Stimulated activated naive CD8-positive, alpha-beta T cell treated with anti-CD3 and anti-CD28 coated beads, Interleukin-15, Interleukin-2, amounts not matched to agents 100 ng/mL and 50 ng/mL, for 24 hours (primary cell): ENCODE measurements at regions not wholly inside any gene's neighbourhood (a gene's known extent, or its start where the extent isn't known, plus 50 kb on each side); places are given as distances from the start of the nearest gene placed in this dataset.
"Not testable (repeated sequence)": the region's sequence is repeated elsewhere in the genome, so short reads cannot be mapped to it uniquely, and the experiment has no call there.

Source experiments
- H3K27ac Mint-ChIP-seq: one replicate; pipeline ENCODE4 v1.8.0; 2021; ENCODE audit warnings: mild to moderate bottlenecking, mixed read lengths
- H3K27me3 Mint-ChIP-seq: one replicate; pipeline ENCODE4 v1.8.0; 2021; ENCODE audit warnings: mixed read lengths
- H3K36me3 Mint-ChIP-seq: one replicate; pipeline ENCODE4 v1.8.0; 2021; ENCODE audit warnings: low read depth, mixed read lengths
- H3K4me1 Mint-ChIP-seq: one replicate; pipeline ENCODE4 v1.8.0; 2021; ENCODE audit warnings: low read depth, mixed read lengths
- H3K4me3 Mint-ChIP-seq: one replicate; pipeline ENCODE4 v1.8.0; 2021; ENCODE audit warnings: mild to moderate bottlenecking, mixed read lengths
- H3K9me3 Mint-ChIP-seq: one replicate; pipeline ENCODE4 v1.8.0; 2021; ENCODE audit warnings: mixed read lengths

DNA sequence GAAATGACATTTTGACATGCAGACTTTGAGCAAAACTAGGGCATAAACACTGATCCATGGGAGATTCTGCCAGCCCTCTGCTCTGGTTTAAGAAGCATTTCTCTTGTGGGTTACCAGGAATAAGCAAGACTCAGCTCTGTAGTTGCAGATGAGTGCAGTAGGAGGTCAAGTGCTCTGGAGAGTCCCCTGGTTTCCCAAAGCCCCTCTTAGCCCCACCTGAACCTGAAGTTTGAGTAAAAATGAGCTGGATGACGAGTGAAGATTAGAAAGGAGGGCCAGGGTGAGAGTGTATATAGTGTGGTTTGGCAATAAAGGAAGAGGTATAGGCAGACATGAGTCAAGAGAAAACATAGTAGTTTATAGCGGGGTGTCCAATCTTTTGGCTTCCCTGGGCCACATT lies 220.3 kb downstream of the ARL4A start:
- Mint-ChIP-seq H3K27ac (no peak overlapping the region), H3K27me3 (no peaks in the 10 kb centered on the region), H3K4me1 (no peaks in the 10 kb centered on the region), H3K36me3 (no peaks in the 10 kb centered on the region), H3K9me3 (no peaks in the 10 kb centered on the region), H3K4me3 (no peak overlapping the region)

DNA sequence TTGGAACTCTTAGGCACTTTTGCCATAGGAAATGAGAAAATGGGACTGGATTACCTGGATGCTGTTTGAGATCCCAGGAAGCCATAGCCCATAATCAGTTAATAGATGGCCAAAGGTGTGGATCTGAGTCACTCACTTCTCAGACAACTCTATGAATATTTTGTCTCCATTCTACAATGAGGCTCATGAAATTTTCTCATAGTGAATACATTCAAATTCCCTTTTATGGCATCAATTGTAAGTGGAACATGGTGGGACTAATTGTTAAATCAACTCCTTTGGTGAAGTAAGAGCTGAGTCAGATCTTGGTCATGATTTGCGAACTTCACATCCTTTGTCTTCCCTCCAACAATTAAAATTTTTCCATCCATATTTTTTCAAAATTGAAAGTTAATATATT lies 222.1 kb downstream of the ARL4A start:
- H3K27me3 Mint-ChIP-seq = no peaks in the 10 kb centered on the region
- no peaks in the 10 kb centered on the region for H3K36me3 Mint-ChIP-seq
- H3K4me1 Mint-ChIP-seq = no peaks in the 10 kb centered on the region
- H3K27ac Mint-ChIP-seq = no peak overlapping the region
- no peaks in the 10 kb centered on the region for H3K9me3 Mint-ChIP-seq
- no peak overlapping the region for H3K4me3 Mint-ChIP-seq

DNA sequence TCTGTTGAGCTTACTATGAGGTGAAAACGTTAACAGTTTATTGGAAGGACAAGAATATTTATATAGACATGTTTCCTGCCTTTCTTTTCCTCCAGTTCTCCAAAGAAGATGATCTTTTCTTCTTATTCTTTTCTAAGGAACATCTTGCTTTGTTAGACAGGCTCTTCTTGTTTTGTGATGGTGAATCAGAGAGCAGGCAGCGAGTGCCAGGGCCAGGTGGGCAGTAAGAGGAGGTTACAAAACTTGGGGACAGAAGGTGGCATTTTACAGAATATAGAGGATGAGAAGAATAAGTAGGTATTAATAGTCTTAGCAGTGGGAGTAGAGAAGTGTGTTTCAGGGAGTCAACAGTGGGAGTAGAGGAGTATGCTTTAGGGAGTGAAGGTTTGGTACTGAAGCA lies 223.6 kb downstream of the ARL4A start:
- H3K27me3 Mint-ChIP-seq = no peaks in the 10 kb centered on the region
- H3K36me3 Mint-ChIP-seq = no peaks in the 10 kb centered on the region
- no peaks in the 10 kb centered on the region for H3K9me3 Mint-ChIP-seq
- H3K4me1 Mint-ChIP-seq = no peaks in the 10 kb centered on the region
- H3K4me3 Mint-ChIP-seq = no peak overlapping the region
- H3K27ac Mint-ChIP-seq = no peak overlapping the region

DNA sequence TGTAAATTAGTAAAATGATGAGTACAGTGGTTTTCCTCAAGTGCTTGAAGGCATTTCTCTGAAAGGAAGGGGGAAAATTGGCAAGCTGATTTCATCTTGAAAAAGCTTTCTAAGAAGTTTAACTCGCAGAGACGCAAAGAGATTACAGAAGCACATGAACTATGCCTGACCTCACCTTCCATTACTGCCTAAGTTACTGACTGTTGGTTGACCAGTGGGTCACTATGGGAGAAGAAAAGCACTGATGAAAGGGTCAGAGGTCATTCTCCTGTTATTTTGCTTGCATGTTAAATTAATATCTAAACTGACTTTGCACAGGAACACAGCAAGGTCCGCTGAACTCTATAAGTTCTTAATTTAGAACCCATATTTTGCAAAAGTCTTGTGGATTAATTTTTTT lies 225.6 kb downstream of the ARL4A start:
- H3K27me3 Mint-ChIP-seq = peaks cover 4% of the 10 kb centered on the region
- H3K36me3 Mint-ChIP-seq = no peaks in the 10 kb centered on the region
- H3K9me3 Mint-ChIP-seq = peaks cover 4% of the 10 kb centered on the region
- H3K4me1 Mint-ChIP-seq = no peaks in the 10 kb centered on the region
- H3K27ac Mint-ChIP-seq = no peak overlapping the region
- no peak overlapping the region for H3K4me3 Mint-ChIP-seq

DNA sequence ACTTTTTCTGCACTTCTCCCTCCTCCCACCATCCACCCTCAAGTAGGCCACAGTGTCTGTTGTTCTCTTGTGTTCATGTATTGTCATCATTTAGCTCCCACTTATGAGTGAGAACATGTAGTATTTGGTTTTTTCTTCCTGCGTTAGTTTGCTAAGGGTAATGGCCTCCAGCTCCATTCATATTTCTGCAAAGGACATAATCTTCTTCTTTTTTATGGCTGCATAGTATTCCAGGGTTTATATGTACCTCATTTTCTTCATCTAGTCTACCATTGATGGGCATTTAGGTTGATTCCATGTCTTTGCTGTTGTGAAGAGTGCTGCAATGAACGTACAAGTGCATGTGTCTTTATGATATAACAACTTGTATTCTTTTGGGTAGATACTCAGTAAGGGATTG lies 230.4 kb downstream of the ARL4A start:
- H3K27ac Mint-ChIP-seq = no peak overlapping the region
- peaks cover 5% of the 10 kb centered on the region for H3K9me3 Mint-ChIP-seq
- peaks cover 15% of the 10 kb centered on the region for H3K27me3 Mint-ChIP-seq
- H3K4me3 Mint-ChIP-seq = no peak overlapping the region
- no peaks in the 10 kb centered on the region for H3K36me3 Mint-ChIP-seq
- H3K4me1 Mint-ChIP-seq = no peaks in the 10 kb centered on the region

DNA sequence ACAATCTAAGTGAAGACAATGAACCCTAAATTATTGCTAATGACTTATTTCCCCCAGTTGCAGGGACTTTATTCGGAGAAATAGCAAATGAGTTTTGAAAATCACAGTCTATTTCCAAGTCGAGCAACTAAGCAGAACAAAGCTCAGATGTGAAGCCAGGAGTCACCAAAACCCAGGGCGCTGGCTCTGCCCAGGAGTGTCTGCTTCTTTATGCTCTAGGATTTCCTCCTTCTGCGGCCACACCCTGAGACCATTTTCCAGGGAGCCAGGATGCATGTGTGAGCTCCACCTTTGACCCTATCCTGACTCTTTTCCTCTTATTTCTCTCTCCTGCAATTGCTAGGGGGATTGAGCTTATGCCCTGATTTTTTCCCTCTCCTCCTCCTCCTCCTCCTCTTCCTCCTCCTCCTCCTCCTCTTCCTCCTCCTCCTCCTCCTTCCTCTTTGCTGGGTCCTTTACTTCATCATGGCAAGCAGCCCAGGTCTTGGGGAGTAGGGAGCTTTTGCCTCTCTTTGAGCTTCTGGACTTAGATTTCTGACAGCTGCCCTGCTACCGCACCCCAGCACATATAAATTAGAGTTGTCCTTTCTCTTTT lies 234.4 kb downstream of the ARL4A start:
- Mint-ChIP-seq H3K27ac (no peak overlapping the region), H3K4me1 (no peaks in the 10 kb centered on the region), H3K27me3 (peaks cover 21% of the 10 kb centered on the region), H3K4me3 (no peak overlapping the region), H3K9me3 (peaks cover 5% of the 10 kb centered on the region), H3K36me3 (no peaks in the 10 kb centered on the region)

DNA sequence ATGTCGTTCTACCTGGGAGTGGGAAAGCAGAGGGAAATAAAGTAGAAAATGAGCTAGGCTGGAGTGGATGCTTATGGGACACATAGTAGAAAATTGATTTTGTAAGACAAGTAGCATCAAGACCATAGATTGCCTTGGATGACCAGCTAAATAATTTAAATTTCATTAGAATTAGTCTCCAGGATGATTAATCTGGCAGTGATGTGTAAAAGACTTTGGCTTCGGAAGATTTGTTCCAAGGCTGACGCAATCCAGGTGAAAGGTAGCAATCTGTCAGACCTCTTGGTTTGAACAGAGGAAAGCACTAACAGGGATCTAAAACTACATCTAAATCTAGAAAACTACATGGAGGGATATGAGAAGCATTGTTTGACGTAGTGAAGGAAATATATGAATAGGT lies 236.5 kb downstream of the ARL4A start:
- no peaks in the 10 kb centered on the region for H3K36me3 Mint-ChIP-seq
- H3K27ac Mint-ChIP-seq = no peak overlapping the region
- H3K4me3 Mint-ChIP-seq = no peak overlapping the region
- no peaks in the 10 kb centered on the region for H3K4me1 Mint-ChIP-seq
- H3K27me3 Mint-ChIP-seq = peaks cover 30% of the 10 kb centered on the region
- H3K9me3 Mint-ChIP-seq = no peaks in the 10 kb centered on the region

DNA sequence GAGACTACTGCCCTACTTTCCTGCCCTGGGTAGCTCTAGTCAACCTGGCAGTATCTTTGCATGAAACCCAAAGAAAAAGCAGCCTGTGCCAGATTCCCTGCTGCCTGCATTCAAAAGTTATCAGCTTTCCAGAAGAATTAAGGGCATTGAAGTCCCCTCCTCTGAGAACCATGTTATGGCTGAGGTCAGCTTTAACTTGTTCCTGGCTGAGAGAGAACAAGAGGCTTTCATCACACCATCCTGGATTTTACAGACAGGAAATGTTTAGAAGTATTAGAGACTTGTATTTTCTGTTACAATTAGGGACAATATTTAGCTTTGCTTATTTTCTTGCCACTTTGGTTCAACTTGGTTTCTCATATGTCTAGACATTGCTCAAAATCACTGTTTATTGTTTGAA lies 238.8 kb downstream of the ARL4A start:
- Mint-ChIP-seq H3K27me3 (peaks cover 30% of the 10 kb centered on the region), H3K9me3 (no peaks in the 10 kb centered on the region), H3K36me3 (no peaks in the 10 kb centered on the region), H3K4me3 (no peak overlapping the region), H3K27ac (no peak overlapping the region), H3K4me1 (no peaks in the 10 kb centered on the region)

DNA sequence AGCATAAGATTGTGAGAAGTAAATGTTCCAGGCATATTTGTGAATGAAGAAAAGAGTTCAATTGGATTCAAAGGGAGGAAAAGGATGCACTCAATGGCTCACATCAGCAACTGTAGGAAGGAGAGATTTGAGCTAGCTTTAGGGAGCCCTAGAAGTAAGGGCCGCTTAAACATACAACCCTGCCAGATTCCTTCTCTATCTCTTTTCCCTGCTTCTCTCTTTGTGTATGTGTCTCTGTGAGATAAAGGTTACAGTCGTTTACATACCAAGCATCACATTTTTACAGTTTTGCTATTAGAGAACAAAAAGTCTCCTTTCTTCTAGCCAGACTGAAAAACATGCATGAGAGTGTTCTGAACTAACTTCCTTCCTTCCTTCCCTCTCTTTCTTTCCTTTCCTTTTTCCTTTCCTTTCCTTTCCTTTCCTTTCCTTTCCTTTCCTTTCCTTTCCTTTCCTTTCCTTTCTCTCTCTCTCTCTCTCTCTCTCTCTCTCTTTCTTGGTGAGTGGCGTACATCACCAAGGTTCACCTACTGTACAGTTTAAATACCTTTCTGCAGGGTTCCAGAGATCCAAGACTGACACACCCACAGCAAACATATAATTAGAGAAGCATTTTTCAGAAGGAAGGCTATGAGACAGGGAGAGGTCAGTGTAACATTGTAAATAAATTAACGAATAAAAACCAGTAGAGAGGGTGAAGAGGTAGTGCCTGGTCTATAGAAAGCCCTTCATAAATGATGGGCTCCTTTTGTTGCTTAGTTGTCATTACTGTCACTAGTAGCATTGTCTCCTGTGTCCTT lies 240.4 kb downstream of the ARL4A start:
- Mint-ChIP-seq H3K36me3 (no peaks in the 10 kb centered on the region), H3K27ac (no peak overlapping the region), H3K4me3 (no peak overlapping the region), H3K27me3 (peaks cover 24% of the 10 kb centered on the region), H3K4me1 (no peaks in the 10 kb centered on the region), H3K9me3 (no peaks in the 10 kb centered on the region)

DNA sequence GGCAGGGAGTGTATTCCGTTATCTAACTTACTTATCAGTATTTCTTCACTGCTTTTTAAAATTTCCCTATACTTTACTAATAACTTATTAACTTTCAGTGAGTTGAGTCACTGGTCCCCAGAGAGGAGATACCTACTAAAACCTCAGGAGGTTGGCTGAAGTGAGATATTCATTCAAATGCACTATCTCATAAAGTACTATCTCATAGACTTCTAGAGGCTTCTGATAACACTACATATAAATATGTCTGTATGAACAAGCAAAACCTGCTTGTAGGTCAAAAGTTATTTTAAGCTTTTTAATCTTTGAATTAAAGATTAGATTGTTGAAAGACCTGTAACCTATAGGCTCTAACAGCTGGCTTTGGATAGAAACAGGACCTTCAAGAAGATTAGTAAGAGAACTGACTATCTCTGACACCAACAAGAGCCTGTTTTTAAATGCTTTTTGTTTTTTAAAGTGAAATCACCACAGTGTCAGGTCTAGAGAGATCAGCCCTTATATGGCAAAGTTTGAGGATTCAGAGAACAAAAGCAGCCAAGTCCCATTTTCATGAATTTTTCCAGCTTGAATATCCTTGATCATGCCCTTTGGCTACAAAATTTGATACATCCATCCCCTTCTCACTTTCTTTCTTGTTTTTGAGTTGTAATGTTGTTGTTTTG lies 242.2 kb downstream of the ARL4A start:
- H3K9me3 Mint-ChIP-seq = no peaks in the 10 kb centered on the region
- no peaks in the 10 kb centered on the region for H3K4me1 Mint-ChIP-seq
- H3K27me3 Mint-ChIP-seq = peaks cover 18% of the 10 kb centered on the region
- no peak overlapping the region for H3K4me3 Mint-ChIP-seq
- no peak overlapping the region for H3K27ac Mint-ChIP-seq
- no peaks in the 10 kb centered on the region for H3K36me3 Mint-ChIP-seq

DNA sequence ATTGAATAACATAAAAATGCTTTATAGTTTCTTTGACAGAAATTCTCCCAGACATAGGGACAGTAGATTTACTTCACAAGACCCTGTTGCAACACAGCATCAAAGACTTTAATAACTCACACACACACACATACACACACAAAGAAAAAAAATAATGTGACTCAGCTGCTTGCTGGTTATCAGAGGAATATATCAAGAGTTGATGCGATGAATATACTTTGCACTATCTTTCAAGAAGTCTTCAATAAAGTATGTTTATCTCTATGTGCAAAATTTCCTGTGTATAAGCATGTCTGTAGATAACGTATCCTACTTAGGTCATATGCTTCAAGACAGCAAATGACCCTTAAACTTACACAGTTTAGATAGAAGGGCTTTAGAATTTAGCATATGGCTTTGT lies 243.1 kb downstream of the ARL4A start:
- Mint-ChIP-seq H3K4me3 (no peak overlapping the region), H3K4me1 (no peaks in the 10 kb centered on the region), H3K27ac (no peak overlapping the region), H3K27me3 (peaks cover 18% of the 10 kb centered on the region), H3K36me3 (no peaks in the 10 kb centered on the region), H3K9me3 (no peaks in the 10 kb centered on the region)

DNA sequence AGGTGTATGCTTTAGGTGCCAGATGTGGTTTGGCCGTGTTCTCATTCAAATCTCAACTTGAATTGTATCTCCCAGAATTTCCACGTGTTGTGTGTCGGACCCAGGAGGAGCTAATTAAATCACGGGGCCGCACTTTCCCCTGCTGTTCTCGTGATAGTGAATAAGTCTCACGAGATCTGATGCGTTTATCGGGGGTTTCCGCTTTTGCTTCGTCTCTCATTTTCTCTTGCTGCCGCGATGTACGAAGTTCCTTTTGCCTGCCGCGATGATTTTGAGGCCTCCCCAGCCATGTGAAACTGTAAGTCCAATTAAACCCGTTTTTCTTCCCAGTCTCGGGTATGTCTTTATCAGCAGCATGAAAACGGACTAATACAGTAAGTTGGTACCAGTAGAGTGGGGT lies 244.0 kb downstream of the ARL4A start:
- not testable (repeated sequence) for H3K4me1 Mint-ChIP-seq, H3K4me3 Mint-ChIP-seq, H3K9me3 Mint-ChIP-seq, H3K36me3 Mint-ChIP-seq, H3K27ac Mint-ChIP-seq
- peaks cover 18% of the 10 kb centered on the region for H3K27me3 Mint-ChIP-seq

DNA sequence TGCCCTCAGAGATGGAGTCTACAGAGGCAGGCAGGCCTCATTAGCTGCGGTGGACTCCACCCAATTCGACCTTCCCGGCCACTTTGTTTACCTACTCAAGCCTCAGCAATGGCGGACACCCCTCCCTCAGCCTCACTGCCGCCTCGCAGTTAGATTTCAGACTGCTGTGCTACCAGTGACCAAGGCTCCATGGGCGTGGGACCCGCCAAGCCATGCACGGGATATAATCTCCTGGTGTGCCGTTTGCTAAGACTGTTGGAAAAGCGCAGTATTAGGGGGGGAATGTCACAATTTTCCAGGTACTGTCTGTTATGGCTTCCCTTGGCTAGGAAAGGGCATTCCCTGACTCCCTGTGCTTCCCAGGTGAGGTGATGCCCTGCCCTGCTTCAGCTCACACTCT lies 252.3 kb downstream of the ARL4A start:
- H3K9me3 Mint-ChIP-seq = no peaks in the 10 kb centered on the region
- no peak overlapping the region for H3K27ac Mint-ChIP-seq
- no peak overlapping the region for H3K4me3 Mint-ChIP-seq
- H3K27me3 Mint-ChIP-seq = no peaks in the 10 kb centered on the region
- H3K4me1 Mint-ChIP-seq = no peaks in the 10 kb centered on the region
- H3K36me3 Mint-ChIP-seq = no peaks in the 10 kb centered on the region

DNA sequence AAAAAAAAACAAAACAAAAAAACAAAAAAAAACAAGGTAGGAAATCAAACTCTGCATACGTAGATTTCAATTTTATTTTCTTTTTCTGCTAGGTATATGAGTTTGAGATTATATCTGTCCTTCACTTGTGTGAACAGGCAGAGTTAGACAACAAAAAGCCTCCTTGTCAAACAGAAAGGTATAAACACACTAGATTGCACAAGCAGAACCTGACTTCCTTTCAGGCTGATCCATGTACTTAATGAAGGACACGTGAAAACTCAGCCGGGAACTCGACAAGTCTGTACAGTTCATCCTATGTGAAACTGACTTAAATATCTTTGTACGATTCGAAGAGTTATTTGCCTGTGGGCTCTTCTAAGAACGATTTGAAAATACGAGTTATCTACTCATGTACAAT lies 254.1 kb downstream of the ARL4A start:
- H3K36me3 Mint-ChIP-seq = no peaks in the 10 kb centered on the region
- H3K4me3 Mint-ChIP-seq = no peak overlapping the region
- H3K27me3 Mint-ChIP-seq = no peaks in the 10 kb centered on the region
- no peaks in the 10 kb centered on the region for H3K4me1 Mint-ChIP-seq
- H3K27ac Mint-ChIP-seq = no peak overlapping the region
- H3K9me3 Mint-ChIP-seq = no peaks in the 10 kb centered on the region

DNA sequence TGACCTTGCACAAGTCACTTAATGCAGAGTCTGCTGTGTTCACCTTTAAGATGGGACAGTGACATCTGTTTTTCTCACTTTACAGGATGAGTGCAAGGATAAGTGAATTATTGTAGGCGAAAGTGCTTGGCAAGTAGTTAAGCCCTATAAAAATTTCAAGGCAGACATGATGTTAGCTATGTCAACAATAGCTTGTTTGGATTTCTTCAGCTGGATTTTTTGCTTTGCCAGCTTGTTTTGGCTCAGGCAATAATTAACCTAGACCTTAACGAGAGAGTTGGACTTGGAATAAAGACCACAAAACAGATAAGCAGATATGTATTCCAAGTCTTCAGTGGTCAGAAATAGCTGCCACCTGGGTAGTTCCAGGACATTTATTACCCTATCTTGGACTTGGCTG lies 255.2 kb downstream of the ARL4A start:
- H3K4me1 Mint-ChIP-seq = no peaks in the 10 kb centered on the region

More for the DNA sequence above, 255.2 kb downstream of the ARL4A start:
- no peak overlapping the region for H3K27ac Mint-ChIP-seq
- H3K27me3 Mint-ChIP-seq = no peaks in the 10 kb centered on the region
- H3K9me3 Mint-ChIP-seq = no peaks in the 10 kb centered on the region
- no peaks in the 10 kb centered on the region for H3K36me3 Mint-ChIP-seq
- H3K4me3 Mint-ChIP-seq = no peak overlapping the region
